ENCODE measurements at regions not wholly inside any gene's neighbourhood (a gene's known extent, or its start where the extent isn't known, plus 50 kb on each side); places are given as distances from the start of the nearest gene placed in this dataset.

DNA sequence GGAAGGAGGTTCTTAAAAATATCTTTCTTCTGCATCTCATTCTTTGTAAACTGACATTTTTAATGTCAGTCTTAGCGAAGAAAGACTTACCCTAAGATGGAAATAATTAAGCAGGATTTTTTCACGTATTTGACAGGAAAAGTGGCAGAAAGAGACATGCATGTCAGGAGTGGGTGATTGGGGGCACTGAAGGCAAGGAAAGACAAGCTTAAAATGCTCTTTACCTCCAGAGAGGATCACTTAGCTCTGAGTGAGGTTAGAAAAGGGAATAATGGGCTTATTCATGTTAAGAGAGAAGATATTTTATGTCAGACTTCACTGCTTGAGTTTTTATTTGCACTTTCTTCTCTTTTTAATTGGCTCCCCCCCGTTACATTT, 1358.2 kb upstream of the TMEM132C start:
- TF ChIP-seq, protein P1, sequence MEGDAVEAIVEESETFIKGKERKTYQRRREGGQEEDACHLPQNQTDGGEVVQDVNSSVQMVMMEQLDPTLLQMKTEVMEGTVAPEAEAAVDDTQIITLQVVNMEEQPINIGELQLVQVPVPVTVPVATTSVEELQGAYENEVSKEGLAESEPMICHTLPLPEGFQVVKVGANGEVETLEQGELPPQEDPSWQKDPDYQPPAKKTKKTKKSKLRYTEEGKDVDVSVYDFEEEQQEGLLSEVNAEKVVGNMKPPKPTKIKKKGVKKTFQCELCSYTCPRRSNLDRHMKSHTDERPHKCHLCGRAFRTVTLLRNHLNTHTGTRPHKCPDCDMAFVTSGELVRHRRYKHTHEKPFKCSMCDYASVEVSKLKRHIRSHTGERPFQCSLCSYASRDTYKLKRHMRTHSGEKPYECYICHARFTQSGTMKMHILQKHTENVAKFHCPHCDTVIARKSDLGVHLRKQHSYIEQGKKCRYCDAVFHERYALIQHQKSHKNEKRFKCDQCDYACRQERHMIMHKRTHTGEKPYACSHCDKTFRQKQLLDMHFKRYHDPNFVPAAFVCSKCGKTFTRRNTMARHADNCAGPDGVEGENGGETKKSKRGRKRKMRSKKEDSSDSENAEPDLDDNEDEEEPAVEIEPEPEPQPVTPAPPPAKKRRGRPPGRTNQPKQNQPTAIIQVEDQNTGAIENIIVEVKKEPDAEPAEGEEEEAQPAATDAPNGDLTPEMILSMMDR (conservative IDR thresholded peaks at IDR 0.05; ENCODE audit: low read length) = no peak
- no peak for TF ChIP-seq EZH2phosphoT487 (IDR thresholded peaks at IDR 0.05; ENCODE audit: borderline replicate concordance, low read depth, low read length)
